AG08395 (cell line): ENCODE measurements at regions not wholly inside any gene's neighbourhood (a gene's known extent, or its start where the extent isn't known, plus 50 kb on each side); places are given as distances from the start of the nearest gene placed in this dataset.
A peak's percentile ranks its signal among the peaks of the same experiment; 100 is the strongest.
"Not testable (repeated sequence)": the region's sequence is repeated elsewhere in the genome, so short reads cannot be mapped to it uniquely, and the experiment has no call there.

Experiments
- DNase-seq: peaks from one replicate; pipeline ENCODE4 v3.0.0; 2012; ENCODE audit warnings: mixed read lengths, low spot score

DNA sequence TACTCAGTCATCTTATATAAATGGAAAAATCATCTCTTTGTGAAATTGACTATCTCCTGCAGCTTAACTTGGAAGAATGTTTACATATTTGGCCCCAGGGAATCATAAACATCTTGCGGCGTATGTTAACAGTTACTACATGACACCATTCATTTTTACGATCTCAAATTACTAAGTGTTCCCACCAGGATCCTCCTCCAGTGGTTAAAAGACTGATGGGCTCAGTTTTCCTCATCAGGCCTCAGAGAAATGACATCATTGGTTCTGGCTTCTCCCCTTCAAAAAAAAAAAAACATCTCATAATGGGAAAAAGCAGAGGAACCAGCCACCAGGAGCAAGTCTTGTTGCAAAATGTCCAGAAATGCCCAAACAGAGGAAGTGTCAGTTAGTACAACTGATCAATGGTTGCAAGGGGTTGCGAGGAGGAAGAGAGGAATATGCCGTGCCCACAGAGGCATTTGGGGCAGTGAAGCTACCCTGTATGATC, 70.5 kb upstream of the LIPC start:
- DNase-seq: peak; percentile 88

DNA sequence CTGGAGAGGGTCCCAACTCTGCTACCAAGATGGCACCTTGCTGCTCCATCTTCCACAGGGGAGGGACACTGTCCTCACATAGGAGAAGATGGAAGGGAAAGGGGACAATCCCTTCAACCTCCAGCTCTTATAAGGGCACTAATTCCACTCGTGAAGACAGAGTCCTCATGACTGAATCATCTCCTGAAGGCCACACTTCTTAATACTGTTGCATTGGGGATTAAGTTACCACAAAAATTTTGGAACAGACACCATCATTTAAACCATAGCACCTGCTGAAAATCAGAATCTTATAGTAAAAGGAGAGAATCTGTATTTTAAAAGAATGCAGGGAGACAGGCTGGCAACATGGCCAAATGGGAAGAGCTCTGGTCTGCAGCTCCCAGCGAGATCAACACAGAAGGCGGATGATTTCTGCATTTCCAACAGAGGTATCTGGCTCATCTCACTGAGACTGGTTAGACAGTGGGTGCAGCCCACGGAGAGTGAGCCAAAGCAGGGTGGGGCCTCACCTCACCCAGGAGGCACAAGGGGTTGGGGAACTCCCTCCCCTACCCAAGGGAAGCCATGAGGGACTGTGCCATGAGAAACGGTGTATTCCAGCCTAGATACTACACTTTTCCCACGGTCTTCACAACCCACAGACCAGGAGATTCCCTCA, 69.4 kb upstream of the LIPC start:
- no peak for DNase-seq

DNA sequence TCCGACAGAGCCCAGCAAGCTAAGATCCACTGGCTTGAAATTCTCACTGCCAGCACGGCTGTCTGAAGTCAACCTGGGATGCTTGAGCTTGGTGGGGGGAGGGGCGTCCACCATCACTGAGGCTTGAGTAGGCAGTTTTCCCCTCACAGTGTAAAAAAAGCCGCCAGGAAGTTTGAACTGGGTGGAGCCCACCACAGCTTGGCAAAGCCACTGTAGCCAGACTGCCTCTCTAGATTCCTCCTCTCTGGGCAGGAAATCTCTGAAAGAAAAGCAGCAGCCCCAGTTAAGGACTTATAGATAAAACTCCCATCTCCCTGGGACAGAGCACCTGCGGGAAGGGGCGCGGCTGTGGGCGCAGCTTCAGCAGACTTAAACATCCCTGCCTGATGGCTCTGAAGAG, 68.7 kb upstream of the LIPC start:
- DNase-seq: not testable (repeated sequence)

DNA sequence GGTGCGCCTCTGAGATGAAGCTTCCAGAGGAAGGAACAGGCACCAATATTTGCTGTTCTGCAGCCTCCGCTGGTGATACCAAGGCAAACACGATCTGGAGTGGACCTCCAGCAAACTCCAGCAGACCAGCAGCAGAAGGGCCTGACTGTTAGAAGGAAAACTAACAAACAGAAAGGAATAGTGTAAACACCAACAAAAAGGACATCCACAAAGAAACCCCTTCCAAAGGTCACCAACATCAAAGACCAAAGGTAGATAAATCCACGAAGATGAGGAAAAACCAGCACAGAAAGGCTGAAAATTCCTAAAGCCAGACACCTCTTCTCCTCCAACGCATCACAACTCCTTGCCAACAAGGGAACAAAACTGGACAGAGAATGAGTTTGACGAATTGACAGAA, 68.1 kb upstream of the LIPC start:
- not testable (repeated sequence) for DNase-seq

GRCh38 chr15:58365098-58365497, 66.7 kb upstream of the LIPC start:
- not testable (repeated sequence) for DNase-seq

DNA sequence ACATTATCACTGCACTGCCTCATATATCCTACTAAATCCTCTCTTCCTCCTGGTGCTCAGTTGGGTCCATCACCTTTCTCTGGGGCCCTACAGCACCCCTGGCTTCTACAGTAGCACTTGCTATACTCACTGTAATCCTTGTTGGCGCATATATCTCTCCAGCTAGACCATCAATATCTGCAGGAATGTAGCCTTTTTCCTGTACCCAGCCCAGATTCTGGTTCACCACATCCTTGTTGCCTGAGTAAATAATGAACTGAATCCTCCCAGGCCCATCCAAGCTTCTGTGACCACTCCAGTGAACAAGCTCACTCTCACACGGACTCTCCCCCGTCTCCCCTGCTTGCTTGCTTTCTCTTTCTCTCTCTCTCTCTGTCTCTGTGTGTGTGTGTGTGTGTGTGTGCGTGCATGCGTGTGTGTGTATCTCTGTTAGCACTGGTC, 62.5 kb upstream of the LIPC start:
- peak; percentile 27 for DNase-seq

- no peak for DNase-seq
Measured at GRCh38 chr15:58369956-58370355, 61.8 kb upstream of the LIPC start.

- DNase-seq: no peak
Measured at GRCh38 chr15:58374147-58374546, 57.6 kb upstream of the LIPC start.

DNA sequence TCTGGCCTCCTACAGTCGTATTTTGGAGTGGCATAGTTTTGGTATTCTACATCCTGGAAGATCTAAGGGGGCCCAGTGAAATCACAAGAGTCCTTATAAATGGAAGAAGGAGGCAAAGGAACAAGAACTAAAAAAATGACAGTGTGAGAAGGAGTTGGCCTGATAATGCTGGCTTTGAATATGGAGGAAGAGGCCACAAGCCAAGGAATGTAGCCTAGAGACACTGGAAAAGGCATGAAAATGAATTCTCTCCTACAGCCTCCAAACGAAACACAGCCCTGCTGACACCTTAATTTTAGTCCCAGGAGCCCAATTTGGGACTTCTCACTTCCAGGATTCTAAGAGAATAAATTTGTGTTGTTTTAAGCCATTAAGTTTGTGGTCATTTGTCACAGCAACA, 54.6 kb upstream of the LIPC start:
- no peak for DNase-seq

GRCh38 chr15:58378241-58379085, 53.3 kb upstream of the LIPC start:
- DNase-seq: peak; percentile 34

GRCh38 chr15:58379454-58379853, 52.3 kb upstream of the LIPC start:
- DNase-seq: not testable (repeated sequence)

- no peak for DNase-seq
Measured at GRCh38 chr15:58380280-58380945, 51.4 kb upstream of the LIPC start.

DNA sequence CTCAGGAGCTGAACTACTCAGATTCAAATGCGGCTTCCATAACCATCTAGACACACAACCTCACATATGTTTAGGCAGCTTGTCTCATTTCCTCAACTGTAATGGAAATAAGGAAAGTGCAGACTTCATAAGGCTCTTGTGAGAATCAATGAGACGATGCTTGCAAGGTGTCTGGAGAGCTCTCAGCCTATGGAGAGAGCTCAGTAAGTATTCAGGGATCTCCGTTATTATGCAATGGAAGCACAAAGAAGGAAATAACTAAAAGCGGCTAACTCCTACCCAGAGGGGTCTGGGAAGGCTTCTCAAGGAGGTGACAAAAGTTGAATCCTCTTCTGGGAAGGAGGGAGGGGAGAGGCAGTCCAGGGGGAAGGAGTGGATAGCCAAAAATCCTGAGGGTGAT, 50.1 kb upstream of the LIPC start:
- no peak for DNase-seq
